HG03280 (cell line): ENCODE measurements at regions not wholly inside any gene's neighbourhood (a gene's known extent, or its start where the extent isn't known, plus 50 kb on each side); places are given as distances from the start of the nearest gene placed in this dataset.

Experiments
- ATAC-seq: cut with Tn5 transposase; IDR thresholded peaks from one replicate; pipeline ENCODE4 v1.9.1; 2021; ENCODE audit warnings: mild to moderate bottlenecking, moderate library complexity; ENCODE audit not compliant: unreplicated experiment

DNA sequence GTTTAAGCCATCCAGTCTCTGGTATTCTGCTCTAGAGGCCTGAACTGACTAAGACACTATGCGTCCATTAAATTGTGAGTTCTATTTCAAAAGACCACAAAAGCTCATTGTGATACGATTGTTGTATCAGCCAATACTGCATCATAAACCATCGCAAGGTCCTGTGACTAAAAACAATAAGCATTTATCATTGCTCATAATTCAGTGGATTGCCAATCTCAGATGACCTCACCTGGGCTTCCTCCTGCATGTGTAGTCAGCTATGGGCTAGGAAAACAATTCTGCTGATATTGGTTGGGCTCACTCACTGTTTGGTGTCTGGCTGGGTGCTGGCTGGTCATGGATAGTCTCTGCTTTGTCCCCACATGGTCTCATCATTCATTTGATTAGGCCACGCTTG lies 592.7 kb upstream of the BTBD3 start:
- ATAC-seq = no peak

DNA sequence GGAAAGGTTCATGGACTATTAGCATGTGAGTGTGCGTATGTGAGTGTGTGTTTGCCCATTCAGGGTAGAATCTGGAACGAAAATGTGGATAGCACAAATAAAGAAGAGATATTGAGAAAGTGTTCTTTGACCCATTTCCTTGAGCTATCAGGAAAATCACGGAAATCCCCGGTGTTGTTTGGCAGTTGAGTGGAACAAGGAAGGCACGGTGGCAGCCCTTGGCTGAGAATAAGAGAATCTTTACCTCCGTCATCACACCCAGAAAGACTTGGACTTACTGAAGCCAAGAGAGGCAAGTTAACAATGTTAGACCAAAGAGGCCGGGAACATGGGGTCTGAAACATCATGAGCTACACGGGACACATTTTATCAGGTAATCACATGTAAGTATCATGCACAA lies 588.9 kb upstream of the BTBD3 start:
- ATAC-seq = no peak

DNA sequence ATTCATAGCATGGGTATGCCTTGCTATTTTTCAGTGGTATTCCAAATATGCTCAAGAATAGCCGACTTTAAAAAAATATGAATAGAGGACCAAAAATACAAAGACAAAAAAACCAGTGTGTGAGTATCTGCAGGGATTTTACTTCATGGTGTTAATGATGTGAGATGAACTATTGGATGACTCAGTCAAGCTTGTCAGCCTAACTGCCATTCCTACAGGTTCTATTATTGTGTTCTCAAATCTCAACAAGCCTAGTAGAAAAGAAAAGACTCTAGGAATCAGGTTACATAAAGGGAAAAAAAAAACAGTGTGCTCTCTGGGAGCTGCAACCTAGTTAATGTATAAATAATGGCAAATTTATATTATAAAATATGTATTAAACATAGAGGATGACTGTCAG lies 588.4 kb upstream of the BTBD3 start:
- ATAC-seq = no peak

DNA sequence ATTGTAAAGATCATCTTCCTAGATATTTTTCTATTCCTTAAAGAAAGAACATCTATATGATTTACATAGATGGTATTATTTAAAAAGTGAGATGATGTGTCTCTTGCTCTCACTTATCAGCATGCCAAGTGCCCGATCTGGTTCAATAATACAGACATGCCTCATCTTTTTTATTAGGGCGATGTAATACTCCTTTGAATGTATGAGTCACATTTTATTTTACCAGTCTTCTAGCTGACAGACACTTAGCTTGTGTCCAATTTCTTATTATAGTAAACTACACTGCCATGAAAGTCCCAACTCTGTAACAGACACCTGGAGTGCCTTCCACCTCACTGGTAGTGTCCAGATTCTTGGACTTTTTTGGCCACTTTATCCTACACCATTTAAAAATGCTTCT lies 586.6 kb upstream of the BTBD3 start:
- no peak for ATAC-seq

DNA sequence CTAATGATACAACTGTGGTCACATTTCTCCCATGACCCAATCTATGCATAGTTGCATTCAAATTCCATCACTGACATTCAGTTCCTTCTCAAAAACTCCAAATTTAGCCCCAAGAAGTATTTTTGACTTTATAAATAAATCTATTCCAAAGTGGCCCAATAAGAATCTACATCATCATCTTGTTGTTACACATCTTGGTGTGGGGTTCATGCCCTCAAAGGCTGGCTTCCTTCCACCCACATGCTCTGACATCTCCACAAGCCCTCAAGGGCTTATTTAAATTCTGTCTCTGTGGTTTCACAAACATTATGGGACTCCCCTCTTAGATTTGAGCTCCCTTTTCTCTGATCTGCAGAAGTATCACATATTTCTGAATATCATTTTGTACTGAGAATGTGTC lies 585.3 kb upstream of the BTBD3 start:
- ATAC-seq = no peak

DNA sequence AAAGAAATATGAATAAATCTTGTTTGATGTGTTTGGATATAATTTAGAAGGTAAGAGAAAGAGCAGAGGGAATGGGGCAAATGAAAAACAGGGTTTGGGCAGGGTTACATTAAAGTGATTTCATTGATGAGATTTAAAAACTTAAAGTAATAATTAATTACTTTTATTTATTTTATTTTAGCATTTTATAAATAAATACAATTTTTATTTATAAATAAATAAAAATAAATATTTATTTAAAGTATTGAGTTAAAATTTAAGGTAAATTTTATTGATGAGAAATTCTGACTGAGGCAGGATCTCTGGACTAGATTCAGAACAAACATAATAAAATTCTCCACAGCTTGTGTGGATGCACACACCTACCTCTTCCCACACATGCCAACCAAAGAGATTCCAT lies 584.1 kb upstream of the BTBD3 start:
- no peak for ATAC-seq

DNA sequence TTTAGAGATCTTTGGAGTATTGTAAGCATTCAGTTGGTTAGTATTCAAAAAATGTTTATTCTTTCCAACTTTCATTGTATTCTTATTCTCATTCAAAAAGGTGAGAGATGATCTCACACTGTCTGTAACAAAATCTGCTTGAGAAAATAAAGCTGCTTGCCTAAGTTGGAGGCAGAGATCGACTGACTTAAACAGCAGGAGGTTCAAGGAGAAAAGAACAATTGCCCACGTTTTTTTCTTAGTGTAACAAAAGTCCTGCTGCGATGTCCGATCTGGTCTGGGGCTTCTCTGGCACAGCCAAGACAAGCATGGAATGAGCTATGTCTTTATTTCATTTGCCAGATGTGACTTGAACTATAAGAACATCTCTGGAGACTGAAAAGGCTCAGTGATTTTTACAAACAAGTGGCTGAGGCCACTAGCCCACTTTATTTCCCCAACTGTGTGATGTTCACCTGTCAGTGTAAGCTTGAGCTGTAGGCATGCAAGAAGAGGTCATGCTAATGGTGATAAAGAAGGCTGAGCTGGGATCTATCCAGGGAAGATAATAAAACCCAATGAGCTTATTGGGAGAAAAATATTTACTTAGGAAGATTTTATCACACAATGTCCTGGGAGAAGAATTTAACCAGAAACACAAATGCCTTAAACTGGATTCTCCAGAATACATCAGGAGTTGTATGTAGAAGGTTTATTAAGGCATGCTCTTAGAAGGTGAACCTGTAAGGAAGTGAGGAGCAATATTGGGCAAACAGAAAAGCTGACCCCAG lies 580.1 kb upstream of the BTBD3 start:
- ATAC-seq = no peak

DNA sequence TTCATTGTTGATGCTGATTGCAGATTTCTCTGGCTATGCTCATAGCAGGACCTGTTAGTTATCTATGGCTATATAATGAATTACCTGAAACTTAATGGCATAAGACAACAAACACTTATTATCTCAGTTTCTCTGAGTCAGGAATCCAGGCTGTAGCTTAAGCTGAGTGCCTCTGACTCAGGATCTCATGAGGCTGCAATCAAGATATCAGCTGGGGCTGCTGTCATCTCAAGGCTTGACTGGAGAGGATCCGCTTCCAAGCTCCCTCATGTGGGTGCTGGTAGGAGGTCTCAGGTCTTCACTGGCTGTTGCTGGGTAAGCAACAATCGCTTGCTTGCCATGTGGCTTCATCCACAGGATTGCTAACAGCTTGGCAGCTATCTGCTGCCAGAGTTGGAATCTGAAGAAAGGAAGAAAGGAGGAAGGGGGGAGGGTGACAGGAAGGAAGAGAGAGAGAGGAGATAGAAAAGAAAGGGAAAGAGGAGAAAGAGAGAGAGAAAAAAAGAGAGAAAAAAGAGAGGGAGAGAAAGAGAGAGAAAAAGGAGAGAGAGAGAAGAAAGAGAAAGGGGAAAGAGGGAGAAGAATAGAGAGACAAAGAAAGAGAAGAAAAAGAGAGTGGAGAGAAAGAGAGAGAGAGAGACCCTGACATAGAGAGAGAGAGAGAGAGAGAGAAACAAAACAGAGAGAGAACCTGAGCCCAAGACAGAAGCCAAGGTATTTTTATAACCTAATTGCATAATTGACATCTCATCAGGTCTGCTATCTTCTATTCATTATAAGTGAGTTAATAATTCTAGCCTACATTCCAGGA lies 579.0 kb upstream of the BTBD3 start:
- no peak for ATAC-seq

DNA sequence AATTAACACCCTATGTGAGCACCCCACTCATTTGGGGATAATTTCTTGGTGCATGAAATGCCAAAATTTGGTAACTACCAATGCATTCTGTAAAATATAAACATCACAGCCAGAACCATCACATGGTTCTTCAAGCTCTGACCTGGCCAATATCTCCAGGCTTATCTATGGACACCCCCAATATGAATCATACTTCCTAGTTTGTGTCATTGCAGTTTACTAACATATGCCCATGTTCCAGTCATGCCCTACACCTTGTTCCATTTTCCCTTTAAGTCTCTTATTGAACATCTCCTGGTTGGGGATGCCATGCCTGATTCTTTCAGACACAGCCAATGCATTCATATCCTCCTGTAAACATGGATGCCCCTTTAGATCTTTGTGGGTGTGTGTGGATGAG lies 572.8 kb upstream of the BTBD3 start:
- ATAC-seq = no peak

DNA sequence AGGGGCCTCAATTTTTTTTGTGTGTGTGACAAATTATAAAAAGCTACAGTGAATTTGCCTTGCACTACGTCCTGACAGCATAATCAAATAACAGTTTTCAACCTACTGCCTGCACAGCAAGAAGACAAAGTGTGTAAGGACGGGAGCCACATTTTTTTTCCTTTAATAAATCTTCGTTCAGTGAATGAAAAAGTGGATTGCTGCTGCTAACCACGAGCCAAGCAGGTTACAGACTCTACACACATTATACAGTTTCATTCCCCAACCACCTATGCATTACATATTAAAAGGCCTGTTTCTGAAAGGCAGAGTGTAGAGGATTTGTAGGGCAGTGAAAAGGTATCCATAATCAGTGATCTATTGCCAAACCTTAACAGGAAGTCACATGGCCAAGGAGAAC lies 570.0 kb upstream of the BTBD3 start:
- no peak for ATAC-seq

DNA sequence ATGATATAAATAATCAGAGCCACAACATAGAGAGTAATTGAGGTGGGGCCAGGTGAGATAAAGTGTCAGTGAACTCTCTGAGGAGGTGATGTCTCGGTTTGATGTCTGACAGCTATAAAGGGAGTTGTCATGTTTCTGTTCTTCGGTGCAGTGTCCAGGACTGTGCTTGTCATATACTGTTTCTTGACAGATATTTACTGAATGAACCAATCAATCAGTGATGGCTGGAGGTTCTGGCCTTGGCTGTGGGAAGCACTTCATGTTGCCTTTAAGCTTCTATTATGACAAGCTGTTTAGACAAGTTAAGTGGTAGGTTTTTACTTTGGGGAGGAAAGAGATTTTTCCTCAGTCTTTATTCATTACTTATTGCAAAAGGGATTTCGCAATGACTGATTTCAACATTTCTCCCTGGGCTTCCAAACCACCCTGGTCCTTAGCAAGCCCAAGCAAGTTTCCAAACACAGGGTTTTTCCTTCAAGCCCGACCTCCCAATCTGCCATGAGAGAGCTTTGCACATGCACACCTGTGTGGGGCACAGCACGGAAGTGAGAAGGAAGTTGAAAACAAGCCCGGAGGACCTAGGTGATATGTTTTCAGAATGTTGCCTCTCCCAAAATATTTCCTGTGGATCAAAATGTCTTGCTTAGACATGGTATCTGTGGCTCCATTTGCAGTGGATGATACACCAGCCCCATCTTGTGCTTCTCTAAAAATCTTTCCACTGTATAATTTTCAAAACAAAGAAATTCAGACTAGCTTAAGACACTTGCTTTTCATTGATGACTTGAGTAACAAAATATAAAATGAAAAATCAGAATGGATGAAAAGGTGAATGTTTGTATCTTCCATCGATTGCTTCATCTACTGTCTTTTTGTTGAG lies 567.3 kb upstream of the BTBD3 start:
- ATAC-seq = no peak

DNA sequence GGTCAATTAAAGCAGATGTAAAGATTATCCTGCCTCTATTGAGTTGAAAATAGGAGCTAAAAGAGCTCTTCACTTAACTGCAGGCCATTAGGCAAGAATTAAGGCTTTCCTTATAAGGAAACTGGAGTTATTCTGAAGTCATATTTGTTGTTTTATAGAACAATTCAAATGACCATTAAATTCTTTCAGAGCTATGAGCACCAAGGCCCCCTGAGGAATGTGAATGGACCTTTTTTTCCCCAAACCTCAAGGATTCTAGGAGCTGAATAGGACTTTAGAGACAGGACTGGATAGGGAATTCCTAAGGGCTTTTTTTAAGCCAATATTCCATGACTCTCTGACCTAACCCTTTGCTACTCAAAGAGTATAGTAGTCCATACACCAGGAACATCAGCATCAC lies 565.7 kb upstream of the BTBD3 start:
- ATAC-seq = no peak

DNA sequence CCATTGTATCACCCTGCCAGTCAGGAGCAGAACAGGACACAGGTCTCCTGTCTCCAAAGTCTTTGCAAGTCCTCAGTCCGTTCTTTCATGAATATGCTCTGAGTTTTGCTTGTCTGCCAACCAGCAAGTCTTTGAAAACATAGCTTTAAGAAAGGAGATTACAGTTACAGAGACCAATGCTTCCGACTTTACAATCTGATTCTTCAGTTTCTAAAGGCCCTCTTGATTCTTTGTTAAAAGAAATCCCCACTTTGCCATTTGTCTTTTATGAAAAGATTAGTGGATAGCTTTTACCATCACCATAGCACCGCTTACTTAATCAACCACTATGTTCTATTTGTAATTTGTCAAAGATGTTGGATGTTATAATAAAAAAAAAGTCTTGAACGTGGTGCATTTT lies 562.8 kb upstream of the BTBD3 start:
- no peak for ATAC-seq

DNA sequence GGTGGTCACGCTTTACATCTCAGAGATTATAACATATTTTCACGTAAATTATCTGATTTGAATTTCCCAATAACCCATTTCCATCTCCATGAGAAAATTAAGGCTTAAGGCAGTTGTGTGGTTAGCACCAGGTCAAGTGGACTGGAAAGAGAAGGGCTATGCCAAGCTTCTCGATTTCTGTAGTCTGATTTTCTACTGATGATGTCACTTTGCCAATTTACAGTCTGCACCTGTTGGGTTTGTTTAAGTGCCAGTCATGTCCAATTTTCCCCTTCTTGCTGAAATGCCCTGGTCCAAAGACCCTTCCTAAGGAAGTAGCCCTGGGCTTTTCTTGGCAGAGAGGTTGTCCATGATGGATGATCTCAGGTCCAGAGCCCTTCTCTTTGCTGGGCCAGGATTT lies 562.3 kb upstream of the BTBD3 start:
- ATAC-seq = no peak

DNA sequence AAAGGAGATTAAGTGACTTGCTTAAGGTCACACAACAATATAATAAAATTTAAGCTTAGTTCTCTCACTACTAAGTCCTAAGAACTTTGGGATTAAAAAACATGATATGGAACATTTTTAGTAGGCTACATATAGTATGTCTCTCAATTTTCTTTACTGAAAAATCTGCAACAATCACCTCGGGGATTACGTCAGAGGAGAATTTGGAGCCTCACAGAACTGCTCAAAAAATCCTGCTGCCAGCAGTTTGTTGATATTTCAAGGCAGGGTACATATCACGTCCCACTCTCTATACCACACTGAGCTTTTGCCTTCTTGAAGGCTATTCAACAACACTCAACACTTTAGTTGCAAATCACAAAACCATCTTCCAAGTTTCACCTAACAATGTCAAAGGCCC lies 561.6 kb upstream of the BTBD3 start:
- ATAC-seq = no peak

DNA sequence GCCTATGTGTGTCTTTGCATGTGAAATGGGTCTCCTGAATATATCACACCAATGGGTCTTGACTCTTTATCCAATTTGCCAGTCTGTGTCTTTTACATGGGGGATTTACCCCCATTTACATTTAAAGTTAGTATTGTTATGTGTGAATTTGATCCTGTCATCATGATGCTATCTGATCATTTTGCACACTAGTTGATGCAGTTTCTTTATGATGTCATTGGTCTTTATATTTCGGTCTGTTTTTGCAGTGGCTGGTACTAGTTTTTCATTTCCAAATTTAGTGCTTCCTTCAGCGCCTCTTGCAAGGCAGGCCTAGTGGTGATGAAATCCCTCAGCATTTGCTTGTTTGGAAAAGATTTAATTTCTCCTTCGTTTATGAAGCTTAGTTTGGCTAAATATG lies 555.2 kb upstream of the BTBD3 start:
- no peak for ATAC-seq

DNA sequence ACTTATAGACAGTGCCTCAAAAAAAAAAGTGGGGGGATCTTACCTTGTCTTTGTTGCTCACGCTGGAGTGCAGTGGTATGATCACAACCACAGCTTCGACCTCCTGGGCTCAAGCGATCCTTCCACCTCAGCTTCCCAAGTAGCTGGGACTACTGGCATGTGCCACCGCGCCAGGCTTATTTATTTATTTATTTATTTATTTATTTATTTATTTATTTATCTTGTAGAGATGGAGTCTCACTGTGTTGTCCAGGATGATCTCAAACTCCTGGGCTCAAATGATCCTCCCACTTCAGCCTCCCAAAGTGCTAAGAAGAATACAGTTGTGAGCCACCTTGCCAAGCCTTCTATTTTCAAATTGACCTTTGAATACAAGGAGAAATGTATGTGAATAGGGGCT lies 553.0 kb upstream of the BTBD3 start:
- no peak for ATAC-seq

DNA sequence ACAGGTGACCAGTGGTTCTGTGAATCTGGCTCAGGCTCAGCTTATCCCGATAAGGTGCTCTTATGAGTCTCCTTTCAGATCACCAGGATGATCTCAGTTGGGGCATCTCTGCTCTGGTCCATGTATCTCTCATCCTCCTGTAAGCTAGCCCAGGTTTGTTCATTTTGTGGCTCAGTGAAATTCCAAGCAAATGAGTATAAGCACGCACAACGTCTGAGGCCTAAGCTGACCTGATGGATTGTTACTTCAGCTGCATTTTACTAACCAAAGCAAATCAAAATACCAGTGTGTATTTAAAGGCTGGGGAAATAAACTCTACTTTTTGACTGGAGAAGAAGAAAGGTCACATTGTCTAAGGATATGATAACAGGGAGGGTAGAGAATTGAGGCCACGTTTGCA lies 551.0 kb upstream of the BTBD3 start:
- ATAC-seq = no peak

DNA sequence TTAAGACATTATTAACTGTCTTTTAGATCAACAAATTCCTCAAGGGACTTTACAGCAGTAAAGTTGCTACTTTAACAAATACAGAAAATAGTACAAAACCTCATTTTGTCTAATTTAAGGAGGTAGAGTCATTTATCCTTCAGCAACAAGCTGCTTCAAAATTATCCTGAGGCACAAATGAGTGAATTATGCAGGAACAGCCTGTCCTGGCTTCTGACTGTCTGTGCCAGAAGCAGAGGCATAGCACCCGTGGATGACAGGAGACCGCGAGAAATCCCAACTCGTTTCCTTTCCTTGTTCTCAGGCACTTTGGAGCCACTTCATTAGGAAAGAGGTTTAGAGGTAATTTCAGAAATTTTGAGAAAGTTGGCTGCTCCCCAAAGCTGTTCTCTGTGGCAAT lies 549.2 kb upstream of the BTBD3 start:
- ATAC-seq = no peak

DNA sequence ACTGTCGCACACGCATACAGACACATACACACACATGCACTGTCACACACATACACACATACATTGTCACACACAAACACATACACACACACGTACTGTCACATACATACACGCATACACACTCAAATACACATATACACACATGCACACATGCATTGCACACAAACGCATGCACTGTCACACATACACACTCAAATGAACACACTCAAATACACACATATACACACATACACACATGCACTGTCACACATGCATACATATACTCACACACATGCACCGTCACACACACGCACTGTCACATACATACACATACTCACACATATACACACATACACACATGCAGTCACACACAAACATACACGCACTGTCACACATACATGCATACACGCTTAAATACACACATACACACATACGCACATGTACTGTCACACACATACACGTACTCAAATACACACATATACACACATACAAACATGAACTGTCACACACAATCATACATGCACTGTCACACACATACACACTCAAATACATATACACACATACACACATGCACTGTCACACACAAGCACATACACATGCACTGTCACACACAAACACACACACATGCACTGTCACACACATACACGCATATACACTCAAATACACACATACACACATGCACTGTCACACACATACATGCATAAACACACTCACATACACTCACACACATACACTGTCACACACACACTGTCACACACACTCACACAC lies 548.6 kb upstream of the BTBD3 start:
- ATAC-seq = no peak

DNA sequence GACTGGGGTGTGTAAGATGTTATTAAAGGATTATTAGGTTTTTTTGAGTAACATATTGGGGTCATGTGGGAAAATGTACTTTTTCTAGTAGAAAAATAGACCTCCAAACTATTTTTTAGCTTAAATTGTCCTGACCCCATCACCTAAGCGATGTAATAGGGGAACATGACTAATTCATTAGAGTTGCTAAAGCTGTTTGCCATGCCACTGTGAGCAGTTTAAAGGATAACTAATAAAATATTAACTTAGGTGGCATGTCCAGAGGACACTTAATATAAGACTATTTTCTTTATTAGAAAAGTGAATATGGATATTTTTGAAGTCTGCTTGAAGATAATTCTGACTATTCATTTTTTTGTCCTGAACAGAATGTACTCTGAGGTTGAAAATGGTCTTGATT lies 545.9 kb upstream of the BTBD3 start:
- ATAC-seq = no peak
